ENCODE measurements at regions not wholly inside any gene's neighbourhood (a gene's known extent, or its start where the extent isn't known, plus 50 kb on each side); places are given as distances from the start of the nearest gene placed in this dataset.

DNA sequence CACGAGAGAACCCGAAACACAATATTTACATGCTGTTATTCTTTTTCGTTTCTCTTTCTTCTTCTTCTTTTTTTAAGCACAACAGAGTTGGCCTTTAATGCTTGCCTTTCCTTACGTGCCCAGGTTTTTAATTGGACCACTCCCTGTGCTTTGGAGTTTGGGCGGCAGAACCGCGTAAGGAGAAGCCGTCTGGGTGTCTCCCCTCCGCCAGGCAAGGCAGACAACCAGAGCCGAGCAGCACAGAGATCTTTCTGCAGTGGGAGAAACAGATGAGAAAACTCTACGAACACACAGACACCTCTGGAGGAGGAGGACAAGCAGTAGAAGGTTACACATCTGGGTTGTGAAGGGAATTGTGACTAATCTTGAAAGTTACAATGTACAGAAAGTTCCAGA is 150.0 kb upstream of the UBL3 start:
- Histone ChIP-seq H3K4me3 (no peak overlapping the region), H3F3A (ENCODE audit: insufficient read depth) (peaks cover 12% of the 10 kb centered on the region), H2AFZ (peak overlapping the region; percentile 61), H4K20me1 (ENCODE audit: insufficient read depth) (no peaks in the 10 kb centered on the region), H3K36me3 (ENCODE audit: low read depth) (no peaks in the 10 kb centered on the region), H3K79me2 (ENCODE audit: insufficient read depth) (no peaks in the 10 kb centered on the region), H3K9ac (no peak overlapping the region), H3K4me1 (ENCODE audit: insufficient read depth) (peaks cover 10% of the 10 kb centered on the region), H3K27me3 (replicated peaks; ENCODE audit: insufficient read depth) (no peaks in the 10 kb centered on the region), H3K27ac (no peak overlapping the region), H3K9me2 (ENCODE audit: insufficient read depth) (no peaks in the 10 kb centered on the region), H3K4me2 (ENCODE audit: unreplicated experiment) (no peak overlapping the region), H3K9me3 (ENCODE audit: low read depth) (no peaks in the 10 kb centered on the region)
- DNase-seq: no peak
- WGBS, 2 experiments (ENCODE audit: low coverage in 1 of 2, low lambda C conversion rate in 2 of 2, missing lambda C conversion rate in 2 of 2): 64 to 72% methylated on average over 11 of the region's 11 CpGs
- TF ChIP-seq EZH2phosphoT487 (IDR thresholded peaks at IDR 0.05; ENCODE audit: insufficient read depth, low read depth) (no peak), EZH2 (IDR thresholded peaks at IDR 0.05; ENCODE audit: insufficient read depth, poor library complexity, severe bottlenecking) (no peak)
- in situ Hi-C loops (cut with MboI): no loop called here

GRCh38 chr13:29999492-30000369 is 149.3 kb upstream of the UBL3 start:
- peak overlapping the region; percentile 61; the same call in 1 of the 2 replicates for H2AFZ ChIP-seq
- in situ Hi-C loops (cut with MboI): no loop called here
- no peak for DNase-seq

DNA sequence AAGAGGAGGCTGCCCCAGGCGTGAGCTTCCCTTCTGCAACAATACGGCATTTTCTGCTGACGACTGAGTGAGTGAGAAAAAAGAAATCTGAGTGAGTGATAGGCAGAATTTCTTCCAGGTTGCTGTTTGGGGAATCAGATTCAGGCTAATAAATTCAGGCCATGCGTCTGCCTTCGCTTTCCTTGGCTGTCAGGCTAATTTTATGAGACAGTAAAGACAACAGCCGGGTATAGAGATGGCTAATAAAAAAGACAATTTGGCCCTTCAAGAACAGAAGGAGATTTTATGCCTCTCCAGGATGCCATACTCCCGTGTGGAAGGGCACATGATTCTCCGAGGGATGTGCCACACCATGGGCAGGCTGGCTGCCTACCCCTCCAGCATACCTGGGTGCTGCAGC is 145.9 kb upstream of the UBL3 start:
- no peaks in the 10 kb centered on the region for H3K9me2 ChIP-seq (ENCODE audit: insufficient read depth)
- no peaks in the 10 kb centered on the region for H3K27me3 ChIP-seq (replicated peaks; ENCODE audit: insufficient read depth)
- no peaks in the 10 kb centered on the region for H3K79me2 ChIP-seq (ENCODE audit: insufficient read depth)
- H3F3A ChIP-seq (ENCODE audit: insufficient read depth): peaks cover 23% of the 10 kb centered on the region
- H2AFZ ChIP-seq: no peak overlapping the region
- in situ Hi-C loops (cut with MboI): no loop called here
- no peak overlapping the region for H3K4me3 ChIP-seq
- WGBS, 2 experiments (ENCODE audit: low coverage in 1 of 2, low lambda C conversion rate in 2 of 2, missing lambda C conversion rate in 2 of 2): 91 to 93% methylated on average over 8 of the region's 8 CpGs
- TF ChIP-seq EZH2 (IDR thresholded peaks at IDR 0.05; ENCODE audit: insufficient read depth, poor library complexity, severe bottlenecking): no peak
- TF ChIP-seq EZH2phosphoT487 (IDR thresholded peaks at IDR 0.05; ENCODE audit: insufficient read depth, low read depth): no peak
- H3K9ac ChIP-seq: no peak overlapping the region
- no peak overlapping the region for H3K4me2 ChIP-seq (ENCODE audit: unreplicated experiment)
- DNase-seq: no peak
- peaks cover 40% of the 10 kb centered on the region for H3K4me1 ChIP-seq (ENCODE audit: insufficient read depth)
- H3K36me3 ChIP-seq (ENCODE audit: low read depth): no peaks in the 10 kb centered on the region
- no peaks in the 10 kb centered on the region for H3K9me3 ChIP-seq (ENCODE audit: low read depth)
- no peak overlapping the region for H3K27ac ChIP-seq
- H4K20me1 ChIP-seq (ENCODE audit: insufficient read depth): no peaks in the 10 kb centered on the region

More at GRCh38 chr13:29999492-30000369, 149.3 kb upstream of the UBL3 start:
- Histone ChIP-seq H3K9me3 (ENCODE audit: low read depth) (no peaks in the 10 kb centered on the region), H3K9ac (no peak overlapping the region), H3K4me1 (ENCODE audit: insufficient read depth) (peaks cover 17% of the 10 kb centered on the region), H3K79me2 (ENCODE audit: insufficient read depth) (no peaks in the 10 kb centered on the region), H3K36me3 (ENCODE audit: low read depth) (no peaks in the 10 kb centered on the region), H3K27ac (no peak overlapping the region), H3K4me3 (no peak overlapping the region), H3K9me2 (ENCODE audit: insufficient read depth) (no peaks in the 10 kb centered on the region), H3F3A (ENCODE audit: insufficient read depth) (peaks cover 13% of the 10 kb centered on the region), H3K4me2 (ENCODE audit: unreplicated experiment) (no peak overlapping the region), H4K20me1 (ENCODE audit: insufficient read depth) (no peaks in the 10 kb centered on the region), H3K27me3 (replicated peaks; ENCODE audit: insufficient read depth) (no peaks in the 10 kb centered on the region)
- TF ChIP-seq EZH2 (IDR thresholded peaks at IDR 0.05; ENCODE audit: insufficient read depth, poor library complexity, severe bottlenecking): no peak
- TF ChIP-seq EZH2phosphoT487 (IDR thresholded peaks at IDR 0.05; ENCODE audit: insufficient read depth, low read depth): no peak
- 70 to 73% methylated on average over 18 of the region's 18 CpGs for WGBS, 2 experiments (ENCODE audit: low coverage in 1 of 2, low lambda C conversion rate in 2 of 2, missing lambda C conversion rate in 2 of 2)

DNA sequence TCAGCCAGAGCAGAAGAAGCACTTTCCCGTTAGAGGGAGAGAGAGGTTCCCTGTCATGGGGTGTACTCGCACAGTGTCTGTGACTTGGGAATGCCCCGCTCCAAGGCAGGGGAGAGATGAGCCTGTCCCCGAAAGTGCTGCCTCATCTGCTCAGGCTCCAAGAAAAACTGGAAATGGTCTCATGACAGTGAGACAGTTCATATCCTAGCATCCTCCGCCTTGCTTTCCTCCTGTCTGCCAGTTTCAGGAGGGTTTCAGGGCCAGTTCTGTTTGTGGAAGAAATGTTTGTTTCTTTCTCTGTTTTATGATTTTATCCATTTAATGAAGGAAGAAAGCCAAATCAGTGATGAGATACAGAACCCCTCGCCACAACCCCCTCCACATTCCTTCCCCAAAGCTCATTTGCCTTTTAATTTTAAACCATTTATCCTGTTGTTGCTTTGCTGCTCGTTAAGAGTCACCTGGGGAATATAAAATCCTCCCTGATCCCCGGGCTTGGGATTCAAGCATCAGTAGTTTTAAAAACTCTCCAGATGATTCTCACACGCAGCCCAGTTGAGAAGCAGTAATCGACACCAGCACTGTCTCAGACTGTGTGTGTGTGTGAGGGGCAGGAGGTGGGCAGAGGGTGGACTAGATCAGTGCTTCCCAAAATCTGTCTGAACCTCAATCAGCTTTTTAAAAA is 144.6 kb upstream of the UBL3 start:
- Histone ChIP-seq H3K9me2 (ENCODE audit: insufficient read depth) (no peaks in the 10 kb centered on the region), H2AFZ (peak overlapping the region; percentile 65), H3K27ac (peak overlapping the region; percentile 92), H3K9ac (peak overlapping the region; percentile 37), H3K9me3 (ENCODE audit: low read depth) (no peaks in the 10 kb centered on the region), H3K4me1 (ENCODE audit: insufficient read depth) (peaks cover 46% of the 10 kb centered on the region), H4K20me1 (ENCODE audit: insufficient read depth) (no peaks in the 10 kb centered on the region), H3K79me2 (ENCODE audit: insufficient read depth) (no peaks in the 10 kb centered on the region), H3K4me3 (0 out of 2 replicates have a peak overlapping the region, but pooled peaks have one; percentile 12), H3F3A (ENCODE audit: insufficient read depth) (peaks cover 23% of the 10 kb centered on the region), H3K36me3 (ENCODE audit: low read depth) (no peaks in the 10 kb centered on the region), H3K4me2 (ENCODE audit: unreplicated experiment) (peak overlapping the region; percentile 64), H3K27me3 (replicated peaks; ENCODE audit: insufficient read depth) (no peaks in the 10 kb centered on the region)
- TF ChIP-seq EZH2 (IDR thresholded peaks at IDR 0.05; ENCODE audit: insufficient read depth, poor library complexity, severe bottlenecking) (no peak), EZH2phosphoT487 (IDR thresholded peaks at IDR 0.05; ENCODE audit: insufficient read depth, low read depth) (no peak)
- 34 to 38% methylated on average over 10 of the region's 10 CpGs for WGBS, 2 experiments (ENCODE audit: low coverage in 1 of 2, low lambda C conversion rate in 2 of 2, missing lambda C conversion rate in 2 of 2)
- DNase-seq: peak; percentile 74
- in situ Hi-C loops (cut with MboI): no loop called here
